ENCODE measurements at regions not wholly inside any gene's neighbourhood (a gene's known extent, or its start where the extent isn't known, plus 50 kb on each side); places are given as distances from the start of the nearest gene placed in this dataset.
A peak's percentile ranks its signal among the peaks of the same experiment; 100 is the strongest.

DNA sequence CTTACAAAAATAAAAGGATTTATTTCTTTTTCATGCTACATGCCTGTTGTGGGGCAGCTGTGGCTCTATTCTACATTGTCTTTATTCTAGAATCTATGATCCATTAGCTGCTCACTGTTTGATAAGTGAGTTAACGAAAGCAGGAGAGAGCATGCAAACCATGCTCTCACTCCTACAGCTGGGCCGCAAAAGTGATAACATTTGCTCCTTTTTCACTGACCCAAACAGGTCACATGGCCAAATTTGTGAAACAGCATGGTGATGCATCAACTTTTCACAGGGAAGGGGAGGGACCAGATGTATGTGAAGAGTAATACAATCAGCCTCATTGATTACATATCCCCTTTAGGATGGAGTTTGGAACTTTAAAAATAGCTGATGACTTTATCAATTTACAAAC is 456.9 kb upstream of the SYT1 start:
- no peak for DNase-seq

DNA sequence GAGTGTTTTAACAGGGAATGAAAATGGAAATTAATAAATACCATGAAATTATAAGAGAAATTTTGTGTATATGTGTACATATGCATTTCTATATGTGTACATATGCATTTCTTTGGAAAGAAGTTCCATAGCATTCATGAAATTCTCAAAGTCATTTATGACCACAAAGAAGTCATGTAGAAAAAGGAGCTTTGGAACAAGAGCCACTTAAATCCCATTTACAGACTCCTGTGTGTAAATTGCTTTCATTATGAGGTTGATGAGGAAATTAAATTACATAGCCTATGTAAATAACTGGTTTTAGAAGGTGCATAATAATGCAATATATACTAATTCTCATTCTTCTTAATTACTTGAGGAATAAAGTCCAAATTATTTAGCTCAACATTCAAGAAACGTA is 450.5 kb upstream of the SYT1 start:
- no peak for DNase-seq

DNA sequence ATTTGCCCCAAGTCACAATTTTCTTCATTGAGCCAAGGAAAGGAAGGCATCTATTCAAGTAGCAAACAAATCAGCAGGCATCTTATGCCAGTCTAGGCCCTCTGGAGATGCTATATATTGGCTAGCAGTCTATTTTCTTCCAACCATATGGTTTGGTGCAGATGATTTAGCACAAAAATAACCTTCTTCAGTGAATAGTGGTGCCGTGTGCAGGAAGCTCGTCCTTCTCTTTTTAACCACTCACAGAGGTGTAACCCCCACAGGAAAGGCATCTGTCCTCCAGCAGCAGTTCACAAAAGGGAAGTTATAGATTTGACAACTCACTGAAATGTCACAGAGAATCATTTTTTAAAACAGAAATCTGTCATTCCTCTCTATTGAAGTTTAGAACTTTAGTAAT is 445.7 kb upstream of the SYT1 start:
- DNase-seq = no peak

DNA sequence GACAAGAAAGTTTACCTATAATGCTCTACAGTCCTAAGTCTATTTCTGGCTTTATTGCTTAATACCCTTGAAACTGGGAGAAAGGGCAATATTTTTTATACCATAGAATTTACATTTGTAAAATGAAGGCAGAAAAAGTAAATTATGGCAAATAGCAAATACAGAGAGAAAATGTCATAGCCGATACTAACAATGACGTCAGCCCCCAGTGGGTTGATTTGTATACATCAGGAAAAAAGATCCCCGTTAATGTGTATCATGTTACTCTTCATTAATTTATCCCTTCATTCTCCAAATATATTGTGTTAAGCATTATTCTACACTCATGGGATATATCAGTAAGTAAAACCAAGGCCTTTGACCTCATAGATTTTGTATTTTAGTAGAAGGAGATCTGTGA is 445.1 kb upstream of the SYT1 start:
- no peak for DNase-seq

DNA sequence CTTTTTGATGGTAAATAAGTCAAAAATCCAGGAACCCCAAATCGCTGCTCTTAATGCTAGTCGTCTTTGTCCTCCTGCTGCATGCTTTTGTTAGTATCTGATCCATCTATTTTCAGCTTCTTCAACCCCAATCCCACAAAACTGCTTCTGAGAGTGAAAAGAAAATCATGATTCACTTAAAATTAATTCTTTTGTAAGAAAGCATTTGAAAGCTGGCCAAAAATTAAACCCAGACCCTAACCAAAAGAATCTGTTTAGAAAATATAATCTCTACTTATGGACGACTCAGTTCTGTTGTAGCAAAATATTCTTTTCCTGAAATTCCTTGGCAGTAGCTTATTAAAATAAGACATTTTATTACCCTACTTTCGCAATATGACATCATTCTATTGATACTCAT is 443.6 kb upstream of the SYT1 start:
- no peak for DNase-seq

DNA sequence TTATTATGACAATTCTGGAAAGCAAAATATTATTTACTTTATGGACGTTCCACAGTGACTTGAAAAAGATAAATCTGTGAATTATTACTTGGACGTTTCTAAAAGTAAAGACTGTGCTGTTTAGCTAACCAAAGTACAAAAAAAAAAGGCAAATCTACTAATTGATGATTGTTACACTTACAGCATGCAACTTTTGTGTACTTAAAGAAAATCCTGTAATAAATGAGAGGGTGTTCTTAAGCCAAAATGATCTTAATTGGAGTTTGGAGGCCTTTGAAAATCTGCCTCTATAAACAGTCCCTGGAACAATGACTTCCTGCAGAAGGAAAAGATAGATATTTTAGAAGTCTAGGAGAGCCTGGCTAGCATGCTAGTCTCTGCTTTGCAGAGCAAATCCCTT is 434.0 kb upstream of the SYT1 start:
- no peak for DNase-seq

DNA sequence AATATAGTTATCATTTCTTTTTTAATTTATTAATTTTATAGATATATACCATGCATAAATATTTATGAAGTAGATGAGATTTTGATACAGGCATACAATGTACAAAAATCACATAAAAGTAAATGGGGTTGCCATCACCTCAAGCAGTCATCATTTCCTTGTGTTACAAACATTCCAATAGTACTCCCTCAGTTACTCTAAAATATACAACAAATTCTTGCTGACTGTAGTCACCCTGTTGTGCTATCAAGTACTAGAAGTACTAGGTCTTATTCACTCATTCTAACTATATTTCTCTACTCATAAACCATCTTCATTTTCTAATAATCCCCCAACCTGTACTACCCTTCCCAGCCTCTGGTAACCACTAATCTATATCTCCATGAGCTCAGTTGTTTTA is 432.6 kb upstream of the SYT1 start:
- DNase-seq = no peak

DNA sequence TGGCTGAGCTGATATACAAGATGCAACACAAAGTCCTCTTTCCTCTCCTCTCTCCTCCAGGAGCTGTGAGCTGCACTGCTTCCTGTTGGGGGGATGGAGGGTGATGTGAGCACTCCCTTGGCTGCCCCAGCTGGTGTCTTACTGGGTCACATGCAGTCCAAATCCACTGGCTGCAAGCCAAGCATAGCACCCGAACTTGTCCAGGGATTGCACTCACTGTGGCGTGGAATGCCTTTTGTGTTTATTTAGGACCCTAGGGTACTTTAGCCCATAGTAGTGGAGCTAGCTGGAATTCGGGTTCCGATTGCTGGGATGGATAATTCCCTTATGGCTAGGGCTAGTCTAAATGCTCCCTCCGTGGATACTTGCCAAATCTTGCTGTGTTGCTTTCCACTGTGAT is 424.9 kb upstream of the SYT1 start:
- no peak for DNase-seq

DNA sequence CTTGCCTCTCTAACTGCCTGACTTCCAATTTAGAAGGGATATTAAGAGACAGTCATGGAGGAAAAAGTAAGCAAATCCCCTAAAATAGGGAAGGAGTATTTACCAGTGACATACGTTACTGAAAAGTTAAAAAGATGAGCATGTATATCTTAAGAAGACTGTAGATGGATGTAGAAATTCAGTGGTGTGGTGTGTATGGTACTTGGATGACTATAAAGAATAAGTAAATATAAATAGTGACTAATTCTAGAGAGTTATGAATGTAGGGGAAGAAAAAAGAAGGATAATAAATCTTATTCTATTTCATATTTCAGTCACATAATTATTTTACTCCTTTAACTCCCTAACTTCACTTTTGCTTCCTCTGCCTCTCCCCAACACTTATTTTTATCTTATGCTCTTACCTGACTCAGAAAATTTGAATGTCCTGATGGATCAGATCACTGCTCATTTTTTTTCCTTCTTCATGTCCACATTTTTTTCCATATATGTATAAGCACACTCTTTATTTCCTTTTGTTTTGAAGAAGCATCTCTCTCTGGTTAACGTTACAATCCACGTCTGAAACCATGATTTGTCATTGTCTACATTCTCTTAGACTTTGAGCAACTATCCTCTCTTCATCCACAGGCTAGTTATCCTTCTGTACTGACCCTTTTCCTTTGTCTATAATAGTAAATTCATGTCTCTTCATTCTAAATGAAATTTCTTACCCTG is 422.7 kb upstream of the SYT1 start:
- no peak for DNase-seq

DNA sequence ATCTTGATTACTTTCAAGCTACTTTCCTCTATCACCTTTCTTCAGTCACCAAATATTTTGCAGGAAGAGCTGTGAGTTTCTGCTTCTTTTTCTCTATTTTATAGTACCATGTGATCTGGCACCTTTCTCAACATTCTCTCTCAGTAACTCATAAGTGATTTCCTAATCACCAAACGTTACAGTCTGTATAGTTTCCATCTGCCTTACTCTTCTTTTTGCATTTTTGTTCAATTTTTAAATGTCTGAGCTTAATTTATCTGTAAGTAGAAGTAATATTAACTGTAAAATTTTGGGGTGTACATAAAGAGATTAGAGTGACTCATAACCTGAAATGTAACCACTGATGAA is 422.1 kb upstream of the SYT1 start:
- no peak for DNase-seq

DNA sequence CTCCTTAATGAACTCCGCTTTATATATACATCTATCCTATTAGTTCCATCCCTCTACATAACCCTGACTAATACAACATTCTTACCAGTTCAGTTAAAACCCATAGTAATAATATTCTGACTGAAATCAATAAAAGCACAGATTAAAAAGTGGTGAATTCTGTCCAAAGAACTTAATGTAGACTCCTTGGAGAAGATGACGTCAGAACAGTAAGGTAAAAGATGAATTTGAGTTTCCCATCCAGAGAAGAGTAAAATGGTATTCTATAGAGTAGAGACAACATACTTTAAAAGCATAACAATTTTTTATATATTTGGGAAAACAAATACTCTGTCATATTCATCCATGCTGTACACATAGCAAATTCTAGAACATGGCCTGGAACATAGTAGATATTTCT is 418.0 kb upstream of the SYT1 start:
- no peak for DNase-seq

DNA sequence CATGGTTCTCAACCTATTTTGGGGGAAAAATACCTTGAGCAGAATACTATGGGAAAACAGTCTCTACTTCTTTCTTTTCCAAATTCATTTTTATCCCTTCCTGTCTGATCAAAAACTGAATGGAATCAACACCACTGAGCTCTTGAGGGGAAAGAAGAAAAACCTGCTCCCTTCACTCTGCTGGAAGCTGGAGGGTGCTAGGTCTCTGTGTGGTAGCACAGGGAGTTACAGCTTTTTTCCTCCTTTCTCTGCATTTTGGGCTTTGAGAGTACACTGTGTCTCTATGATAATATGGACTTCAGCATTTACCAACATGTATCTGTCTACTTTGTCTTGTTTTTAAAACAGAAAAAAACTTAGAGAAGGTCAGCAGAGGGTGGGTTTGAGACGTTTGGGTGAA is 417.2 kb upstream of the SYT1 start:
- no peak for DNase-seq

DNA sequence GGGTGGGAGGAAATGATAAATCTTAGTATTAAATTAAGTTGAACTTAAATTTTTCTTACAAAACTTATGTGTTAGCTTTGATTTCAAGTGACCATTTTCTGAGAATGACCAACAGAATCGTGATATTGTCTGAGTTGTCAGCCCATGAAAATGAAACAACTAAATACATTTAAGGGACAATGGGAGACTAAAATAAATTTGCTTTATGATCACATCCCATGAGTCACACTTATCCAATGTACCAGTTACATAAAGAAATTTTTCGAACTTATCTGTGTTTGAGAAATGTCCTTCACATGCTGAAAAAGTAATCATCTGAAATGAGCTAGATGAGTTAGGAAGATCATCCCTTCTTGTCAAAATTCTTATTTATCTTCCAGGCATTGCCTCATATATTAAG is 415.9 kb upstream of the SYT1 start:
- DNase-seq = no peak

DNA sequence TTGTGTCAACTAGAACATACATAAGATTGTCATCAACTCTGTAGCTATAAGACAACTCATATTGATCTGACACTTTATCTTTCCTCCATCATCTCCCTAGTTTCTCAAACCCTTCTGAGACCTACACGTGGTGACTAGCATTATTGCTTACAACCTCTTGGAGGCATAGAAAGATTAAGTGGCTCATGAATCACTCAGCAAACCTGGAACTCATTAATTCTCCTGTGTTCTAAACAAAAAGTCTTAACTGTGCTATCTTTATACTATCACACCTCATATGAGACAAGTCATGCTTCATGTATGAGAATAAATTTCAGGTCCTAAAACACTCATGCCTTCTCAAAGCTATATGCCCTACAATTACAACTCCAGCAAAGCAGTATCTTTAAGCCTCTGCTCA is 408.6 kb upstream of the SYT1 start:
- DNase-seq = no peak

DNA sequence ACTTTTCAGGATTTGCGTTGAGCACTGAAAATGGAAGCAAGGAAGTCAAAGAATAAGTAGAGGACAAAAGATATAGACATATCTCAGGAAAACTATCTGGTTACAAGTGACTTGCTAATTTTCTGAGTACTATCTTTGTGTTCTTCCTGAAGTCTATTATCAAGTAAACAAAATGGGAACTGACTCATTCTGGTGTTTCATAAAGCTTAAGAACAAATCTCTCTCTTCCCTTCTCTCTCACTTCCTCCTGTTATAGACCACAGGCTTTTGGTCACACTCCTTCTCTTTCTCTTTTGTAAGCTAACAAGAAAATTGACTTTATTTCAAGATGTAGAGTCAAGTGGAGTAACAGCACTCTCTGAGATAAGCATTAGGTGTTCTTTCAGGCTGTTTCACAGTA is 406.6 kb upstream of the SYT1 start:
- no peak for DNase-seq

DNA sequence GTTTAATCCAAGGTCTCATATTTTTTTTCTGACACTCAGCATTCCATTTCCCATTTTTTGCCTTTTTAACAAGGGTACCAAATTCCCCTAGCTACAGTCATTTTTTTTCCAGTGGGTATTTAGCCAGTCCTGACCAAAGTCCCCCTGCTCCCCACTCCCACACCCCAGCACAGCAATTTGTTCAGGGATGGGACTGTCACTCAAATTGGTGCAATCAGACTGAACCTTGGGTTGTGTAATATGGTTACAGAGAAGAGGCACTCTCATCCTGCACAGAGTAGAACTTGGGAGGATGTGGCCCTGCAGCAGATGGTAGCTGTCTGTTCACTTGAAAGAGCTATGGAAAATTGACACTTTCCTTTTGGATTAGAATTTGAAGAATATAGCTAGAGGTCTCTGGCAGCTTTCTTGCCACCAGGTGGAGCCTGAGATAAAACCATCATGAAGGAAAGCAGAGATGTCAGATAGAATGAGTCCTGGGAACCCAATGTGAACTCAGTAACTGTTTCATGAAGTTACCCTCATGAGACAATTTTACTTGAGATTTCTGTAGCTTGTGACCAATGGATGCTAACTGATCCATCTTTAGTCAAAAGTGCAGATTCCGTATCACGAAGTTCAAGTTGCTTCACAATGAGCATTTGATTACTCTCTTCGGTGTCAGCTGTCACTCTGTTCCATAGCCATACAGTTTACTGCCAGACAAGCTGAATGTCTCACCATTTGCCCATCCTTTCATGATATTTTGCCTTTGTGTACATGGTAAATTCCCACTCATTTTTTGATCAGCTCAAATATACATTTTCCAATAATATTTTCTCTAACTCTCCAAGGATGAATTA is 394.0 kb upstream of the SYT1 start:
- peak; percentile 1 for DNase-seq

DNA sequence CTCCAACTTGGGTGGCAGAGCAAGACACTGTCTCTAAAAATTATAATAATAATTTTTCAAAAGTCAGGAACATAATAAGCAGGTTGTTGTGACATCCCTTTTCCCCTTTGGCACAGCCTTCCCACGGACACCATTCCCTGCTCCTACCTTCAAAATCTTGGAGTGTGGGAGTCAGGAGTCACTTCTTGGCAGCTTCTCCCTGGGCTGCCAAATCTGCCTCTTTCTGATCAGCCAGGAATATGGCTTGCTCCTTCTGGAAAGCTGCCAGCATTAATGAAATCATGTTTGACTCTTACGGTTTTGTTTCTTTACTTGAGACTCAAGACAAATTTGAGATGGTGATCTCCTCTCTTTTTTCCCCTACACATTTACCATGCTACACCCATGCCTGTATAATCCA is 391.4 kb upstream of the SYT1 start:
- no peak for DNase-seq

DNA sequence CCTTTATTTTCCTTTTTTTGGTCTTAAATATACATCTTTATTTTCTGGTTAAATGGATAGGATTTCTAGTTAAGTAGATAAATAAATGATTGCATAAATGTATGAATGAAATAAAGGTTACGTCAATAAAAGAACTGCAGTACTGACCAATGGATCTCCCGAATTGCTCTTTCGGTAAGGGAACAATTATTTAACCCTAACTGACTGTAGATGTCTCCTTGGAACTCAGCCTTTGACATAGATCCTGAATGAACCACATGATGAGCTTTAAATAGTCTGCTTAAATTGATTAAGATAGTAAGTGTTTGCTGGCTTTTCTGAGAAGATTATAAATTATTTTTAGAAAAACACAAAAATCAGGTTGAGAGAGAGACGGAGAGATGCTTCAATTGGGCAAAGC is 391.0 kb upstream of the SYT1 start:
- DNase-seq = no peak

DNA sequence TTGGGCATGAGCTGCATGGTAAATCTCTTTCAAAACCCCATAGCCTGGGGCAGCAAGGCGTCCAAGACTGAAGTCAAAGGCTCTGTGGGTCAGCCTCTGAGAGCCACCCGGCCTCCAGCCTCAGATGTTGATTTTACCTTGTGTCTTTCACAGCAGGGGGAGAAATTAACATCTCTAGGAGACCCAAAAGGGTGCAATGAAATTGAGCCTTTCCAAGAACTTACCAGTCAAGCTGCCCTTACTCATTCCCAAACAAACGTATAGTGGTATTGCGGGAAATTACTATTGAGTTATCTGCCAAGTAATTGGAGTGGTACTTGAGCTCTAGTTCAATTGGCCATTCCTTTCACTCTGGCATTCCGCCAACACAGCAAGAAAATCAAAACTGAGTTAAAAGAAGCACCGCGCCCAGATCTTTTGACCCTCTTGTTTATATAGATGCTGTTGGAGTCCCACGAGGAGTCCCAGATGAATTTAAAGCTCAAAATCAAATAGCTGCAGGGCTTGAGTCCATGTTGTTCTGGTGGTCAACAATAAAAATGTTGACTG is 380.7 kb upstream of the SYT1 start:
- DNase-seq = no peak

DNA sequence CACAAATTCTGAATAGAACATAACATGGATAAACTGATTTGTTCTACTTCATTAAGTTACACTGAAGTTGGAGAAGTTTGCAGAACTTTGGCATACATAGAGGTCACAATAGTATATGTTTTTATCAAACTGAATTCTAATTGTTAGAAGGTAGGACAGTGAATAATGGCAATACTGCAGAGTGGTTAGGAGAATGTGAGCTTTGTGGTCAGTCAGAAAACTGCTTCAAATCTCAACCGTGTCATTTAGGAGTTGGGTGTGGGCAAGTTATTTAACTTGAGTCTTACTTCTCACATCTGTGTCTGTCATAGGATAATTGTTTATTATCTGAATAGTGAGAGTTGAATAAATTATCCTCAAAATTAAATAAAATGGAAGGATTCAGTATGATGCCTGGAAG is 374.6 kb upstream of the SYT1 start:
- no peak for DNase-seq

DNA sequence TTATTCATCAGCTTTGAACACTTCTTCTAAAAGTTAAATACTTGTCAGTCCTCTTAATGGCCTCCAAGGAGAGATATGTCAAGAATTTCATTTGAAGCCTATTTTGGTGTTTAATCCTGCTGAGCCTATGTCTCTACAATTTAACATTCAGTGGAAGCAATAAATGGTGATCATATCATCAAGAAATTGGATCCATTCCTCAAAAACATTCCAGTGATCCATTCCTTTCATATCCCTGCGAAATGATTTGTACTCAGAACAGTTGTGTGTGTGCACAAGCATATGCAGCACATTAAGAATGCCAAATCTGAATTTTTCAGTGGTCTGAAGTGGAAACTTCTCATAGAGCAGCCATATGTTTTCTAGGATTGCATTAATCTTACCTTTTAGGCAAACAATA is 373.7 kb upstream of the SYT1 start:
- no peak for DNase-seq

DNA sequence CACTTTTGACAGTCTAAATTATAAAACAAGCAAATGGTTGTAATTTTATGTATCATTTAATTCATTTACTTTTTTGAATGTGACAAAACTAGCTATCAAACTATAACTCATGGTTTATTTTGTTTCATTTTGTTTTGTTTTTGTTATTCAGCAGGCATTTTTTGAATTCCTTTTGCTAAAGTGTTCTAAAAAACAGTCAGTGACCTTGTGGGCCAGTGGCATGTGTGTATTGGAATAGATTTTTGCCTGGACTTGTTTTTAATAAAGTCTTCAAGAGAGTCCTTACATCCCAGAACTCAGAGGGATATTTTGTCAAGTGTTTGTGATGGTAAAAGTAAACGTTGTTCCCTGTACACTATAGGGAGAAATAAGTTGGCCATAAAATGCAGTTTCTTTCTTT is 369.7 kb upstream of the SYT1 start:
- DNase-seq = no peak

DNA sequence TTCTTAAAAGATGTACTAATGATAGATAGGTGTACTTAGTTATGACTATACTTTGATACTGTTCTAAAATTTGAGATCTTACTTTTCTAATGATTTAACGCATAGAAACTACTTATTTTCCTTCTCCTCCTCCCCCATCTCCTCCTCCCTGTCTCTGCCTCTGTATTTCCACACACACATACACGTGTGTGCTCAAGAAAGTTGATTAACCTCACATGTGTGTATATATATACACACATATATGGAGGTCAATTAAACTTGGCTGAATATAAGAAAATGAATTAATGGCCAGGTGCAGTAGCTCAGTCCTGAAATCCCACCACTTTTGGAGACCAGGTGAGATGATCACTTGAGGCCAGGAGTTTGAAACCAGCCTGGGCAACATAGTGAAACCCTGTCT is 362.7 kb upstream of the SYT1 start:
- DNase-seq = no peak

DNA sequence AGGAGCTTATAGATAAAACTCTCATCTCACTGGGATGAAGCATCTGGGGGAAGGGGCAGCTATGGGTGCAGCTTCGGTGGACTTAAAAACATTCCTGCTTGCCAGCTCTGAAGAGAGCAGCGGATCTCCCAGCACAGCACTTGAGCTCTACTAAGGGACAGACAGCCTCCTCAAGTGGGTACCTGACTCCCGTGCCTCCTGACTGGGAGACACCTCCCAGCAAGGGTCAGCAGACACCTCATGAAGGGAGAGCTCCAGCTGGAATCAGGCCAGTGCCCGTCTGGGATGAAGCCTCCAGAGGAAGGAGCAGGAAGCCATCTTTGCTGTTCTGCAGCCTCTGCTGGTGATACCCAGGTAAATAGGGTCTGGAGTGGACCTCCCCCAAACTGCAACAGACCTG is 345.2 kb upstream of the SYT1 start:
- no peak for DNase-seq

All from stimulated activated CD4-positive, alpha-beta T cell treated with anti-CD3 and anti-CD28 coated beads, Interleukin-15, amount 100 ng/mL, for 24 hours (primary cell).